ENCODE measurements at regions not wholly inside any gene's neighbourhood (a gene's known extent, or its start where the extent isn't known, plus 50 kb on each side); places are given as distances from the start of the nearest gene placed in this dataset.

GRCh38 chr16:75928295-75928694, 202.0 kb upstream of the CPHXL start:
- TF ChIP-seq CTCF (IDR thresholded peaks at IDR 0.05) (no peak), POLR2A (IDR thresholded peaks at IDR 0.05) (no peak)

Measured in body of pancreas (tissue), 4 donors.